GM21360 (cell line): ENCODE measurements at regions not wholly inside any gene's neighbourhood (a gene's known extent, or its start where the extent isn't known, plus 50 kb on each side); places are given as distances from the start of the nearest gene placed in this dataset.

Experiments used
- ATAC-seq: cut with Tn5 transposase; IDR thresholded peaks from one replicate; pipeline ENCODE4 v1.9.1; 2021; ENCODE audit warnings: mild to moderate bottlenecking, moderate library complexity; ENCODE audit not compliant: unreplicated experiment

- no peak for ATAC-seq
Observed at GRCh38 chr12:46456356-46457334, 84.1 kb upstream of the SLC38A2 start.

GRCh38 chr12:46455648-46456352 lies 83.2 kb upstream of the SLC38A2 start:
- ATAC-seq, result no peak

GRCh38 chr12:46454981-46455380 lies 82.4 kb upstream of the SLC38A2 start:
- ATAC-seq, result no peak

- no peak for ATAC-seq
Observed at GRCh38 chr12:46453428-46453827, 80.9 kb upstream of the SLC38A2 start.

- ATAC-seq, result no peak
Observed at GRCh38 chr12:46452776-46453175, 80.2 kb upstream of the SLC38A2 start.

- ATAC-seq, result no peak
Observed at GRCh38 chr12:46452061-46452615, 79.6 kb upstream of the SLC38A2 start.

- ATAC-seq, result no peak
Observed at GRCh38 chr12:46451276-46452021, 78.9 kb upstream of the SLC38A2 start.

- ATAC-seq, result no peak
Observed at GRCh38 chr12:46450279-46450748, 77.7 kb upstream of the SLC38A2 start.

- no peak for ATAC-seq
Observed at GRCh38 chr12:46449856-46450255, 77.3 kb upstream of the SLC38A2 start.

- no peak for ATAC-seq
Observed at GRCh38 chr12:46449316-46449715, 76.7 kb upstream of the SLC38A2 start.

GRCh38 chr12:46446645-46447044 lies 74.1 kb upstream of the SLC38A2 start:
- no peak for ATAC-seq

- ATAC-seq, result no peak
Observed at GRCh38 chr12:46445551-46446235, 73.1 kb upstream of the SLC38A2 start.

- ATAC-seq, result no peak
Observed at GRCh38 chr12:46445093-46445492, 72.5 kb upstream of the SLC38A2 start.

- ATAC-seq, result no peak
Observed at GRCh38 chr12:46443594-46444263, 71.2 kb upstream of the SLC38A2 start.

- ATAC-seq, result no peak
Observed at GRCh38 chr12:46442738-46443137, 70.2 kb upstream of the SLC38A2 start.

- ATAC-seq, result no peak
Observed at GRCh38 chr12:46442239-46442638, 69.7 kb upstream of the SLC38A2 start.

- no peak for ATAC-seq
Observed at GRCh38 chr12:46439793-46440511, 67.4 kb upstream of the SLC38A2 start.

GRCh38 chr12:46438719-46439319 lies 66.2 kb upstream of the SLC38A2 start:
- no peak for ATAC-seq

- ATAC-seq, result no peak
Observed at GRCh38 chr12:46438256-46438655, 65.7 kb upstream of the SLC38A2 start.
